ENCODE measurements at regions not wholly inside any gene's neighbourhood (a gene's known extent, or its start where the extent isn't known, plus 50 kb on each side); places are given as distances from the start of the nearest gene placed in this dataset.

DNA sequence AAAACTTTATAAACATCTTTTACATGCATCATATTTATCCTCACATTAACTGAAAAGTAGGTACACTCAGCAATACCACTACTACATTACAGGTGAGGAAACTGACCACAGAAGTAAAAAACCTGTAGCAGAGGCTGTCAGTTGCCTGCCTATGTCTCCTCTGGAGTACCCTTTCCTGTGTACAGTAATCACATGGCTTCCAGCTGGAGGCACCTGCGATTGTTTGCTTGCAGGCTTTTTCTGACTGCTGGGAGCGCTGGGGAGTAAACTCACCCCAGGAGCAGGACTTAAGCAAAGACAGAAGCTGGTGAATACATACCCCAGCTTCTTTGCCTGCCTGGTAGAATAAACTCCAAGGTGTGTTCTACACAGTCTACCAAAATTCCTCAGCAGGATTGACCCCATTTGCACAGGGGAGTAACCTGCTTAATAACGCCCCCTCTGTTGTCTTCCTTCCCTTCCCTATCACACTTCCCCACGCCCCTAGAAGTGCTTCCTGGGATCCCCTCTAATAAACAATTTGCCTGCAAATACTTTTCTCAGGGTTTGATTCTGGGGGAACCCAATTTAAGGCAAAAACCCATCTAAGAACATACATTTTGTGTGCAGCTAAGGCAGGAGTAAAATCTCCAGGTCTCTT lies 138.9 kb downstream of the PTH2R start:
- no peak for DNase-seq

DNA sequence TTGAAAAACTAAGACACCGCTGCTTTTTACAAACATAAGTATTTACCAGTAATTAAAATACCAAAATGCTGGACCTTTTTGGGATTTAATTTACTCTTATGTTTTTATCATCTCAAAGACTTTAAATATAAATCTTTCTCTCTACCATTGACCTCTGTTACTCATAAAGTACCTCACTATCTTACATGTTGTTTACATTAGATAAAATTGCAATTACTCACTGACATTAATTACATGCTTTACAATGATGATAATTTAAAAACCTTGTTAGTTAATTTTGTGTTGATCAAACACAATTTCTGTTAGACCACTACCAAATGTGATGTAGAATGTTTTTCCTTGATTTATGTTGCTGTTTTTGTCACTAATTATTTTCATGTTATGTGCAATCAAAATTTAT lies 139.5 kb downstream of the PTH2R start:
- no peak for DNase-seq

DNA sequence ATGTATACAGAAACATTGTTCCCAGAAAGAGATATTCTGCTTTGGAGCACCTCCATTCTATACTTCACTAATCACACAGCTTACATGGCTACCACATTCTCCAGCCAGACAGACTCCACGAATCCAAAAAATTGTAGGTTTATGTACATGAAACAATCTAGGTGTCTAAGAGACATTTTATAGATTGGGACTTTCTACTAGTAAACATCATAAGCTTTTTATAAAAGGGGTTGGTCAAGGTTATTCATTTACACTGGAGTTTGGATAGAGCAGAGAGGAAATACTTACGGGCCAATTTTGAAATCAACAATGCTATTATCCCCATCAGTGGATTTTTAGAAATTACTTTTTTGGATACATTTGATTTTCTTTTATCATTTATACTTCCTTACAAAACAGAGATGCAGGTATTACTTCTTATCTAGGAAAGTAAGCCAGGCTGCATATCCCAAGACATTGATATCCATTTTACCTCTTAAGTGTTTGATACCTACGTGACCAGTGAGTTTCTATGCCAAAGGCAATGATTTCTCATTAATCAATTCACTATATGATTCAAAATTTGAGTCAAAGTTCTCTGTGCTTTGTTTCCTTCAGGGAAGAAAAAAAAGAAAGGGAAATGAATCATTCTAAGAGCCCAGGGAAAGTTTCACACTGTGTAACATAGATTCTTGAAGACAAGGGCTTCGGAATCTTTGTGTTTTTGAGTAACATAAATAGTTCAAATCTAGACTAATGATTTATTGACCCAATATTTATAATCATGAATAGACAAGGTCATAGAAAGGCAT lies 140.5 kb downstream of the PTH2R start:
- DNase-seq, result no peak

DNA sequence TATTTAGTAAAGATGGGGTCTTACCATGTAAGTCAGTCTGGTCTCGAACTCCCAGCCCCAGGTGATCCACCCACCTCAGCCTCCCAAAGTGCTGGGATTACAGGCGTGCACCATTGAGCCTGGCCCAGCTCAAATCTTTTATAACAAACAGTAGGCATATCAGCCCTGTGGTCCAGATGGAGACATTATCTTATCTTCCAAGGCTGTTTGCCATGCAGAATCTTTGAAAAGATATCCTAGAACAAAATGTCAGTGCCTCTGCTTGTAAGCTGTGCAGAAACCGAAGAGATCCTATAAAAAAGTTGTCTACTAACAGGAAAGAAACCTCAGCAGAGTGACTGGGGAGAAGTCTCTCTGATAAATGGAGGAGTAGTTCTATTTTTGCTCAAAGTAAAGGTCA lies 142.1 kb downstream of the PTH2R start:
- no peak for DNase-seq

DNA sequence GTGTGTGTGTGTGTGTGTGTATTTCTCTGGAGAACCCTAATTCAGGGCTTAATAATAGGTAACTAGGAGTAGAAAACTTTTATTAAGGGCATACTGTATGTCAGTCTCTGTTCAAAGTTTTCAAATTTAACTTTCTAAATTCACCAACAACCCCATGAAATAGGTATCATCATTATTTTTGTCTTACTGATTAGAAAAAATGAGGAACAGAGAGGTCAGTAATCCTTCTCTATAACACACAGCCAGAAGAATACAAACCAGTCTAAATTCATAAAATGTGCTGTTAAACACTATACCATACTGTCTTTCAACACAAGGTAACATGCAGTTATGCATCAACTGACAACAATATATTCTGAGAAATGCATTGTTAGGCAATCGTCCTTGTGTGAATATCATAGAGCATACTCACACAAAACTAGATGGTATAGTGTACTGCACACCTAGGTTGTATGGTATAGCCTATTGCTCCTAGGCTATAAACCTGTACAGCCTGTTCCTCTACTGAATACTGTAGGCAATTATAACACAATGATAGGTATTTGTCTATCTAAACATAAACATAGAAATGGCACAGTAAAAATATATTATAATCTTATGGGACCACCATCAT lies 143.1 kb downstream of the PTH2R start:
- DNase-seq, result no peak

DNA sequence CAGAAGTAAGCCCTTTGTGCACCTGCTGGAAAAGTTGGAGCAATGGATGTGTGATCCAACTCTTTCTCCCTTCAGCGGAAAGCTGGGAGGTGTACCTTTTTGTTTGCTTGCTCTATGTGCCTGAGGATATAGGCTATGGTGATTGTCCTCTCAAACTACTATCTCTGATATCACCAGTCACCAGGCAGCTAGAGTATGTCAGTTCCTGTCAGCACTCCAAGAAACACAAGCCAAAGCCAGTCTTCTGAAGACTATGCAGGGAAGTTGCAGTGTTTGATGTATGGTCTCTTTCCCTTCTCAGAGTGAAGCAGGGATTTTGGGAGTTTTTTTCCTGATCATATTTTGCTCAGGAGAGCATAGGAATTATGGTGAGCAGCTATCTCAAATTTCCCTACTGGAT lies 146.4 kb downstream of the PTH2R start:
- no peak for DNase-seq

DNA sequence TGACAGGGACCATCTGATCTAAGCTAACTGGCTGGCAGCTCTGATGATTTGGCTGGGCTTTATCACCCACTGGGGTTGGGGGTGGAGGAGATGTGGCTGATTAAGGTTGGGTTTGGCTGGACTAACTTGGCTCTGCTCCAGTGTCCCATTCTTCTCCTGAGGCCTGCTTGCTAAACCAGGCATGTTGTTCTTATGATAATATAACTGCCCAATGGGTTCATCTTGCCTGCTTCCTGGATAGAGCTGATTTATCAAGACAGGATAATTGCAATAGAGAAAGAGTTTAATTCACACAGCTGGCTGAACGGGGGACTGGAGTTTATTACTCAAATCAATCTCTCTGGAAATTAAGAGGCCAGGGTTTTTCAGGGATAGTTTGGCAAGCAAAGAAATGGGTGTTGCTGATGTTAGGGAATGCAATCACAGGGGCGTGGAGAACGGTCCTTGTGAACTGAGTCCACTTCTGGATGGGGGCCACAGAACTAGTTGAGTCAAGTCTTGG lies 150.4 kb downstream of the PTH2R start:
- DNase-seq, result no peak

DNA sequence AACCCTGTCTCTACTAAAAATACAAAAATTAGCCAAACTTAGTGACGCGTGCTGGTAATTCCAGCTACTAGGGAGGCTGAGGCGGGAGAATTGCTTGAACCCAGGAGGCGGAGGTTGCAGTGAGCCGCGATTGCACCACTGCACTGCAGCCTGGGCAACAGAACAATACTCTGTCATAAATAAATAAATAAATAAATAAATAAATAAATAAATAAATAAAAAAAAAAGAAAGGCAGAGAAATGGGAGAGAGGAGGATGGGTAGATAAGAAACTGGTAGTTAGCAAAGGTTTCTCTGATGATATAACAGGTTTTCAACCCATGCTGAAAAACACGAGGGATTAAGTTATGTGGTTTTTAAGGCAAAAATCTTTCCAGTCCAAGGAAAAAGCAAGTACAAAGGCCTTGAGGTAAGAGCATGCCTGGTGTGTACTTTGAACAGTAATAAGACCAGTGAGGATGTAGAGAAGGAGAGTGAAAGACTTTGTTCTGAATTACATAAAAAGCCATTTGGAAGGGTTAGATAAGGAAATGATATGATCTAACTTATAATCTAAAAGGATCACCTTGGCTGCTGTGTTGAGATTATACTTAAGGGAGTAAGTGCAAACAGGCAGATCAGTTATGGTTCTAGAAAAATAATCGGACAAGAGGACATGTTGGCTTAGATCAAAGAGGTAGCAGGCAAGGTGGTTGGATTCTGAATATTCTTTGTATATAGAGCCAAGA lies 159.3 kb downstream of the PTH2R start:
- no peak for DNase-seq

DNA sequence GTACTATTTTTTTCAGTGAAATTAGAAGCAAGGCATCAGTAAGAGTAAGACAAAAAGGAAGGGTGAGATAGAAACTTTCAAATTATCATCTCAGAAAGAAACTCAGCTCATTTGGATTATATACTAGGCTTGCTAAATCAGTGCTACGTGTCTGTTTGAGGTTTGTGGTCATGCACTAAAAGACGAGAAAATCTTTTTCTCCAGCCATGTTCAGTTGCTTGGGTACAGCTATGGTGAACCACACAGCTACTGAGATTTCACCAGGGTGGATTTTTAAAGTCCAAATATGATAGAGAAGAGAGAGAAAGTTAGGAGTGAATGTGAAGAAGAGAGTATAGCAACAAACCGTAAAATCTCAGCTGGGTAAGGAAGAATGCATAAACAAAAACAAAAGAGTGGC lies 161.6 kb downstream of the PTH2R start:
- DNase-seq, result no peak

DNA sequence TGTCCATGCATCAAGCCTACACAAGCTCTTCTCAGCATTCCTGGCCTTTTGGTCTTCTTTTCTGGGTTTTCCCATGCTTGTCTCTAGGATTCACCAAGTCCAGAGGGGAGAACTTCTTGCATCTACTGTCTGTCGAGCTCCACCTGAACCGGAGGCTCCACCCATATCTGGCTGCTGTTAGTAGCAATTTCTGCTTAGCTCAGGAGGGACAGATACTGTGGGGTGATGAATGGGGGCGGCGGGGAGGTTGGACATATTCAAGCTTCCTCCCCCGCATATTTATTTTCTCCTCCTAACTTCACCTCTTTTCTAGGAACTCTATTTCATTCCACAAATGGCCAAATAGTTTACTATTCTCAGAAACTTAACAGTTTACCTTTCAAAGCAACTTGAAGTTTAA lies 163.5 kb downstream of the PTH2R start:
- DNase-seq, result no peak

DNA sequence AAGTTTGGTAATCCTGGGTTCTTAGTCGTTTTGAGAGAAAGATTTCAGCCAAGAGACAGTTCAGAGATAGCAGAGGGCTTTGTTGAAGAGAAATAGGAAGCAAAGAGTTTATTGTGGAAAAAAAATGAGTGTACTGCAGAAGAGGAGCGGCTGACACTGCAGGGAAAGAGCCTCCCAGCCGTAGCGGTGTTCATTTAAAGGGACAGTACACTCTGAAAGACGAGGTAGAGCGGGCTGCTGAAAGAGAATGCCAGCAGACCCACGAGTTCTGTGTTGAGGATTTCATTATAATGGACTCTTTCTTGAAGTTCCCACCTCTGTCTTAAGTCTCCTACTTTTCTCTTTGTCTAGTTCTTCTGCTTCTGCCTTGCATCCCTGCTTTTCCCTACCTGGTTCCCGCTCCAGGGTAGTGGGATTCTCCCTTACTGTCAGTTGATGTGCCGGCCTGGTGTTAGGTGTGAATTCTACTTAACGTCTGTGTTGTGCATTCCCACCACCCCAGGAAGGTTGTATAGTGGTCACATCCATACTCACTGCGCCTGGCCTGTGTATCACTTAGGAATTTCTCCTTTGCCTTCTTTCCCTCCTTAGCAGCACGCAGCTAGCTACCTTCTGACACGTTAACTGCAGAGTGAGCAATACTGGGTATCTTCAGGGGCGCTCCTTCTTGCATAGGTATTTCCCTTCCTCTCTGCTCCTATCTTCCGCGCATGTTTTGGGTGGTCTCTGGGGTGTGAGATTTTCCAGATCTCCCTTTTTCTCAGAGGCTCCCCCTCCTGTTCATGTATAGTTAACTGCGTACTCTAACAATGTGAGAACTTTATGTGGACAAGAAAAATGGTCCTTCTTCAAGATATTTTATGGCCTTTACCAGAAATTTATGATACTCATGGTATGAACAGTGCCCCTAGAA lies 164.5 kb downstream of the PTH2R start:
- DNase-seq, result no peak

DNA sequence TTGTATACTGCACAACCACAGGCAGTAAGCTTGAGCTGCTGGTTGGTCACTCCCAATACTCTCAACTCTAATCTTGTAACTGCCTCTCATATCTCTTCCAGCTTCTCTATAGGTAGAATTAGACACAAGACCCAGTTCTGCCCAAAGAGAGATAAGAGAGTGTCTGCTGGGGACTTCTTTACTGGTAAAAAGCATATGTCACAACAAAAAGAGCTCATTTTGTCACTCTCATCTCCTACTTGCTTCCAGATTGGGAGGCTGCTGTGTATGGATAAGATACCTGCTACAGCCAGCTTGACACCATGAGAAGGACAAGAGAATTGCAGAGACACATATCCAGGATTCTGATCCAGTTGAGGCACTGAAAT lies 165.2 kb downstream of the PTH2R start:
- no peak for DNase-seq

DNA sequence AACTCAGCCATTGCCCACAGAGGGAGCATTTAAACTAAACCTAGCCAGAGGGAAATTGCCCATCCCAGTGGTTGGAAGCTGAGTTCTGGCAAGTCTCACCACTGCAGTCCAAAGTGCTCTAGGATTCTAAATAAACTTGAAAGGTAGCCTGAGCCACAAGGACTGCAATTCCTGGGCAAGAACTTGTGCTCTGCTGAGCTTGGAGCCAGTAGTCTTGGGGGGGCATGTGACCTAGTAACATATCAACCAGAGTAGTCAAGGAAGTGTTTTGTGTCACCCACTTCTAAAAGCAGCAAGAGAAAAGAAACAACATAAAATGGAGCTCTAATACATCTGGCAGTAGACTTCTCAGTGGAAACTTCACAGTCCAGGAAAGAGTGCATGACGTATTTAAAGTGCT lies 167.0 kb downstream of the PTH2R start:
- no peak for DNase-seq

DNA sequence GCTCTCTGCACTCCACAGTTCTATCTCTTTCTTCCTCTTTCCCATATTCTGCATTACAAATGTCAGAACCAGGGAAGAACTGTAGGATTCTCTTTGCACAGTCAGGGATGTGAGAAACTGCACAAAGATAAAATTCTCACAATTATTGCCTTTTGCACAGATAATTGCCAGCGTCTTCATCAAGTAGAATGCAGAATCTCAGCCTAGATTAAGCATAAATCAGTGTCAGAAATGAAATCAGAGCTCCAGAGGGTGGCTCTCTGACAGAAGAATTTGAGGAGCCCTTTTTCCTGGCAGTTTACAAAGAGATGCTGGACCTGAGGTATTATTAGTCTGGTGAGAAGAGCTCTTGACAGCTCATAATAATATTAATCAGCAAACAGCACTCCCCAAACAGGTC lies 173.1 kb downstream of the PTH2R start:
- DNase-seq, result no peak

DNA sequence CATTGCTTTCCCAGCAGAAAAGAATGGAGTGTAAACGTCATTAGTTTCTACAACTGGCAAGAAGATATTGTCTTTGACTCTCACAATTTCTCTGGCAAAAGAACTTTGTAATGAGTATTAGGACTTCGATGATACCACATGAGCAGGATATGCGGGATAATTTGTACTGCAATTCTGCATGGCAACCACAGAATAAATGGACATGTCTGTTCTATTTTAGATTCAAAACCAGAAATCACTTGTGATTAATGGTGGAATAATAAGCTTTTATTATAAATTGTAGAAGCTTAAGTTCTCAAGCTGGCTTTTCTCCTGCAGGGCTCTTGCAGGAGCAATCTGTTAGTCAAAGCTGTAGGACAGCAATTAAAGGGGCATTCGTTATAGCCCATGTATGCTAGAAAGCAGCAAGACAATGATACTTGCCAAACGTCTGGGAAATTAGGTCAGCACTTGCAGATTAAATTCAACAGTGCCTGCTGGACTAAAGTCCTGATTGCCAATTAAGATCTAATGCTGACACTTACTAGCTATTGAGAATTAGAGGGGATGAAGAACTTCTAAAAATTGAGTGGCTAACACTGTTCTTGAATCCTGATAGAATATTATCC lies 177.9 kb downstream of the PTH2R start:
- DNase-seq, result no peak

DNA sequence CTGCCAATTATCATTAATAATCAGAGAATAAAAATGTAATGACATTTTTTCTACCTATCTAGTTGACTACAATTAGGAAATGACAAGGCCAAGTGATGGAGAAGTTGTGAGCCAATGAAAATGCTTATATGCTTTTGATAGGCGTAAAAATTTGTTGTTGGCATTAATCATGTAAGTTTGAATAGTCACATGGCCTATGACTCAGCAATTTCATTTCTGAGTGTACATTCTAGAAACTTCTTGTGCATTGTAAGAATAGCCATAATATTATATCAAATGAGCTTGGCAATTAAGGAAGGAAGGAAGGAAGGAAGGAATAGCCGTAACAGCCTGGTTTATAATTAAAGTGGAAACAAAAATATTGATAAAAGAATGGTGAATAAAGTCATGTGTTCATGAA lies 179.9 kb downstream of the PTH2R start:
- DNase-seq, result no peak

DNA sequence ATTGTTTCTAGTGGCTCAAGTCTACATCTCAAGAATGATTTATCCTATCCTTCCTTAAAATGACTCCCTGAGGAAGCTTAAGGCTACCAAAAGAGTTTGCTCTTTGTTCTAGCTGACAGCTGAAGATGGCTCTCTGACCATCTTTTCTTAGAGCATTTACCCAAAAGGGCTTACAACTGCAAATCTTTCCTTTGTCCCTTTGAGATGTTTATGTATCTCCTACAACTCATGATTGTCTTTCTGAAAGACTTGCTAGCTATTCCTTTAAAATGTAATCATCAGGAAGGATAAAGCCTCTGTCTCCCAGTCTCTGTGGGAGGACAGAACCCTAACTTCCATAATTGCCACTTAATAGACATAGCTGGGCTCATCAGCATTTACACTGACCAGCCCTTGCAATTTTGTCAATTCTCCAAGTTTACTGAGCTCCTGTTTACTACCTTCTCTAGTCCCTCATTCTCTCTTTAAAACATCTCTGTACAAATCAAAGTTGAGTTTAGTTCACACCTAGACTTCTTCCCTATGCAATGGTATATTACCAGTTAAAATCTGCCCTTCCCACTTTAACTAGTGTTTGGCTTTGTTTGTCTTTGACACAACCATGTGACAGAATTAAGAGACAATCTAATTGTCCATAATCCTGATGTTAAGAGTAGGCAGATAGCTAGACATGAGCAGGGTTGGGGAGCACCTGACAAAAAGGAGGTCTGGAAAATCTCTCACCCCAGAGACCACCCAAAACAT lies 188.2 kb downstream of the PTH2R start:
- no peak for DNase-seq

DNA sequence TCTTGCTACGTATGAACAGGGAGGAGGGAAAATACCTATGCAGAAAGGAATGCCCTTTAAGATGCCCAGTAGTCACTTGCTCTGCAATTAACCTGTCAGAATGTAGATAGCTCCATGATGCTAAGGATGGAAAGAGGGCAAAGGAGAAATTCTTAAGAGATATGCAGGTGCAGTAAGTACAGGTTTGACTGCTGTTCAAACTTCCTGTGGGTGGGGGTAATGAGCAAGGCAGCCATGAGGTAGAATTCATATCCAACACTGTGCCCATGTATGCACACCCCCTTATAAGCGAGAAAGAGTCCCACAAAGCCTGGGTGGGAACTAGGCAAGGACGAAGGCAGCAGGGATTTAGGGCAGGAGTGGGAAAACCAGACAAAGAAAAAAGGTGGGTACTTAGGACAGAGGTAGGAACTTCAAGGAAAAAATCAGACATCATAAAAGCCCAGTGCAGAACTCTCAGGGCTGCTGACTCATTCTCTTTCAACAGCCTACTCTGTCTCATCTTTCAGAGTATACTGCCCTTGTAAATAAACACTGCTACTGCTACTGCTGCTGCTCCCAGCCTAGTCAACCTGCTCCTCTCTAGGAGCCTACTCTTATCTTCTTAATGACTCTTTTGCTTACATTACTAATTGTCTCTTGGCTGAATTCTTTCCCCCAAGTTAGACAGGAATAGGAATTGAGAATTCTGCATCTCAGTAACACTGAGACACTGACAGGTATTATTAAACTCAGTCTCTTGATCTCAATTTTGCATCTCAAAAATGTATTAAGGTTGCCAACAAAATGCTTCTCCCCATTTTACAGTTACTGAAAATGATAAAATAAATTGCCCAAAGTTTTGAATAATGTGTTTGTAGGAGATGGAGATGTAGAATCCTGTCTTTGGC lies 189.0 kb downstream of the PTH2R start:
- DNase-seq, result no peak

DNA sequence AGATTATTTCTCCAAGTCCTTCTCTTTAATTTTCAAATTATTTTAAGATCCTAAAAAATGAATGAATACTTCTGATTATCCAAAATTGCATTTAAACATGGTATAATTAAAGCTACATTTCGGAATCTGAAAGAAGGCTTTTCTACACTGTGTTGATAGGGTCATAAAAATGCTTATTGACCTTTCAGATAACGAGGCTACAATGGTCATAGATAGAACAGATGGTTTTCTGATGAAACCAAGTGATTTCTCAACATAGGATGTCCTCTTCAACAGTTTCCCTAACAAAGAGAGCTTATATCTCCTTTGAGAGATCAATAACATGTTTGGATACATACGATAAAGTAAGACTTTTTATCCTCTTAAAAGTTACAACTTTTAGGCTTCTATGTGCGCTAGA lies 201.1 kb downstream of the PTH2R start:
- DNase-seq, result no peak
